GM18526 (cell line): ENCODE measurements at regions not wholly inside any gene's neighbourhood (a gene's known extent, or its start where the extent isn't known, plus 50 kb on each side); places are given as distances from the start of the nearest gene placed in this dataset.

Experiments
- POLR2A ChIP-seq: IDR thresholded peaks from 3 replicates; pipeline ENCODE4 v1.6.1; 2011; ENCODE audit not compliant: insufficient read length; ENCODE audit errors: extremely low read depth

DNA sequence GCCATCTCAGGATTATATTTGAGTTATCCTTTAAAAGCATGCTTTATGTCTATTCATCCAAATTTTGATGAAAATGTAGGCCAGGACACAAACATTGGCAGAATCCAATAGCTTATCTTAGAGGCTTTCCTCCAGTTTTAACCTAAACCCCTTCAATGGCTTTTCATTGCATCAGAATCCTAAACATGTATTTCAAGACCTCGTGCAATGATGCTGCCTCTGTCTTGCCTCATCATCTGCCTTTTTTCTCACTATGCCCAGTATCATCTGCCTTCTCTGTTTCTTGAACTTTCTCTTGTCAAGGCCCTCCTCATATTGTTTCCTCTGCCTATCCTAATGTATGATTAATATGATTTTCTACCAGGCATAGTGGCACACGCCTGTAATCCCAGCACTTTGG lies 76.1 kb upstream of the MAP4 start:
- no peak for TF ChIP-seq POLR2A

DNA sequence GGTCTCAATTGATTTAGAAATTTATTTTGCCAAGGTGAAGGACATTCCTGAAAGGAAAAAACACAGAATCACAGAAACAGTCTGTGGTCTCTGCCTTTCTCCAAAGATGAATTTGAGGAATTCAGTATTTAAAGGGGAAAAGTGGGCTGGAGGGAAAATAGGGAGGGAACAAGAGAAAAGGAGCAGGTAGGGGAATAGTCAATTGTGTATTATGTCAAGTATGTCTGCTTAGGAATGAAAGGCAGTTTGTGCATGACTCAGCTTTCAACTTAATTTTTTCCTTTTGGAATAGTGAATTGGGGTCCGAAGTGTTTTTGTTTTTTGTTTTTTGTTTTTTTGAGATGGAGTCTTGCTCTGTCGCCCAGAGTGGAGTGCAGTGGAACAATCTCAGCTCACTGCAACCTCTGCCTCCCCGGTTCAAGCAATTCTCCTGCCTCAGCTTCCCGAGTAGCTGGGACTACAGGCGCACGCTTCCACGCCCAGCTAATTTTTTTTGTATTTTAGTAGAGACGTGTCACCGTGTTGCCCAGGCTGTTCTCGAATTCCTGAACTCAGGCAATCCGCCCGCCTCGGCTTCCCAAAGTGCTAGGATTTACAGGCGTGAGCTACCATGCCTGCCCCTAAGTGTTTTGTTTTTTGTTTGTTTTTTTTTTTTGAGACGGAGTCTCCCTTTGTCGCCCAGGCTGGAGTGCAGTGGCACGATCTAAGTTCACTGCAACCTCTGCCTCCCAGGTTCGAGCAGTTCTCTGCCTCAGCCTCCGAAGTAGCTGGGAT lies 74.1 kb upstream of the MAP4 start:
- TF ChIP-seq POLR2A: no peak

DNA sequence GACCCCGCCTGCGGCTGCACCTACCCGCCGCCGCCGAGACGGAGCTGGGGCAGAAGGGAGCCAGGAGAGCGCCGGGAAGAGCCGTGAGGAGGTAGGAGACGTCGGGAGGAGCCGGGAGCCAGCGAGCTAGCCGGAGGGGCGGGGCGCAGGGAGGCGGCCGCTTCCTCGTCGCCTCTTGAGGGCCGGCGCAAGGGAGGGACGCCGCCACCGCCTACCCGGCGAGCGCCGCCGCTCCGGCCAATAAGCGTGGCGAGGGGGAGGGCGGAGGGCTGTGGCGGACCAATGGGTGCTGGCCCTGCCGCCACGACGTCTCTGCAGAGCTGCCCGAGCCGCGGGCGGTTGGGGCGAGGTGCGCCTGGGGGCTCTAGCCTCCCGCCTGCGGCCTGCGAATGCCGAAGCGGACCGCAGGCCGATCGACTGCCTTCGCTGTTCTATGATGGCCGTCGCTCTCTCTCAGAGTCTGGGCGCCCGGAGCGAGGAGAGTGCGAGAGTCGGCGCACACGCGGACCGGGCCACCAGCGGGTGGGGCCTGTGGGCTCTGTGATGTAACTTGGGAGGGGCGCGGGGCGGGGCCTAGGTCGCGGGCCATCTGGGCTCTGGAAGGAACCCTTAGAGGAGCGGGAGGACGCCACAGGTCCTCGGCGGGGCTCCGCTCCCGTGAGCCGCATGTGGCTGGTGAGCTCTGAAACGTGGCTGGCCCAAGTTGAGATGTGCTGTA lies 72.7 kb upstream of the MAP4 start:
- peak; percentile 88 for TF ChIP-seq POLR2A

DNA sequence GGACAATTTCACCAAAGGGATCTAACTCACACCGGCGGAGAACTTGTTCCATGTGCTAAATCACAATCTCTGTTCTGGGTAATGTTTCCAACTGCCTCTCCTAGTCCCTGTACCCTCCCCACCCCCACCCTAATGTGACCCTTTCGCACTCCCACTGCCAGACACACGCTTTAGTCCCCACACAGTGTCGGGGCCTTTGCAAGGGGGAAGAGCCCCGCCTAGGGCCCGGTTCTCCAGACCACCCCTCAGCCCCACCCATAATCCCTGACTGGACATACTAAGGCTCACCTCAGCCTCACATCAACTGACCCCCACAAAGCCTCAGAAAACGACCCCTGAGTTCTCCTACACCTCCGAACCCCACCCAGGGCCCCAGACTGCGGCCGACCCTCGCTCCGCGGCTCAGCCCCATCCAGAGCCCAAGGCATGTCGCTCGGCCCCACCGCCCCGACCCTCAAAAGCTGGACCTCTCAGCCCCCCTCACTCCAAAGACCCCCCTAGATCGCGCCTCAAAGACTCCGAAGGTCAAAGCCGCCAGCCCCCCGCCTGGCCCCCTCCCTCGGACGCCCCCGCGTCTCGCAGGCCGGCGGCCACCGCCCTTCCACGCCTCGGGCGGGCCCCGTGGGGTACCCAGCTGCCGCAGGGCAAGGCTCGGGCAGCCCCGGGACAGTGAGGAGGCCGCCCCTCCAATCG lies 72.0 kb upstream of the MAP4 start:
- TF ChIP-seq POLR2A: no peak

DNA sequence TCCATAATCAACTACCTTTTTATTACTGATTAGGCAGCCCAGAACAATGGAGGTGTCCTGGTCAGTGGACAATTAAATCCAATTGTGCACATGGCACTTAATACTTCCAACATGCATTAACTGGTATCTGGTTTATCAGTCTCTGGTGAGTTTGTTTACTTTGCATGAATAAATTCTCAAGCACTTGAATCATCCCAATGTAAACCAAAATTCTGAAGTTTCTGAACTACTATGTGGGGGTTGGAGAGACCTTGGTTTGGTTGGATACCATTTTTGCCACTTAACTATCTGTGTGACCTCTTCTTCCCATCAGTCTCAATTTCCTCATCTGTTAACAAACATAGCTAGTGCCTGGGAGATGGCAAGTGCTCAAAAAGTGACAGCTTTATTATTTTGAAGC lies 70.5 kb upstream of the MAP4 start:
- TF ChIP-seq POLR2A: no peak

DNA sequence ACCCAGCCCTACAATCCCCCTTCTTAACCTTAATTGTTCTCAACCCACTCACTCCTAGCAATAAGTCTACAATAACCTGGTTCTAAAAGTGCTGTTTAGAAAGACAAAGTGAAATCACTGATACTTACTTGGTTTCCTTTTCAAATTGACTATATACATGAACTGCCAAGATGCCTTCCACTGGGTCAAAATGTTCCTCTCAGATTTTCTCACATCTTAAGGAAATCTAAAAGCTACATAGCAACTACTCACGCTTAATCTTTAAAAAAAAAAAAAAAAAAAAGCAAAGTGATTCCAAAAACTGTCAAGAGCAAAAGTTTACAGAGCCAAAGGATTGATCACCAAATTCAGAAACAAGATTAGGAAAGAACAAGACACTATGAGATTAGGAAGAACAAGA lies 68.7 kb upstream of the MAP4 start:
- no peak for TF ChIP-seq POLR2A

DNA sequence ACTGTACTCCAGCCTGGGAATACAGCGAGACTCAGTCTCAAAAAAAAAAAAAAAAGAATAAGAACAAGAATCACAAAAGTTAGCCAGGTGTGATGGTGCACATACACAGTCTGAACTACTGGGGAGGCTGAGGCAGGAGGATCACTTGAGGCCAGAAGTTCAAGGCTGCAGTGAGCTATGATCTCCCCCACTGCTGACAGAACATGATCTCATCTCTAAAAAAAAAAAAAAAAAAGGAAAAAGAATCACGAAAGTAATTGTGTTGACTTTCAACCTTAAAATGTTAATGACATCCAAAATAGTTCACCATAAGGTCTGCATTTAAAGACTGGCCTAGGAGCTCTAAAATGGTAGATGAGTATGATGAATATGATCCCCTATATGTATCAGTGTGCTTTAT lies 68.0 kb upstream of the MAP4 start:
- TF ChIP-seq POLR2A: no peak

DNA sequence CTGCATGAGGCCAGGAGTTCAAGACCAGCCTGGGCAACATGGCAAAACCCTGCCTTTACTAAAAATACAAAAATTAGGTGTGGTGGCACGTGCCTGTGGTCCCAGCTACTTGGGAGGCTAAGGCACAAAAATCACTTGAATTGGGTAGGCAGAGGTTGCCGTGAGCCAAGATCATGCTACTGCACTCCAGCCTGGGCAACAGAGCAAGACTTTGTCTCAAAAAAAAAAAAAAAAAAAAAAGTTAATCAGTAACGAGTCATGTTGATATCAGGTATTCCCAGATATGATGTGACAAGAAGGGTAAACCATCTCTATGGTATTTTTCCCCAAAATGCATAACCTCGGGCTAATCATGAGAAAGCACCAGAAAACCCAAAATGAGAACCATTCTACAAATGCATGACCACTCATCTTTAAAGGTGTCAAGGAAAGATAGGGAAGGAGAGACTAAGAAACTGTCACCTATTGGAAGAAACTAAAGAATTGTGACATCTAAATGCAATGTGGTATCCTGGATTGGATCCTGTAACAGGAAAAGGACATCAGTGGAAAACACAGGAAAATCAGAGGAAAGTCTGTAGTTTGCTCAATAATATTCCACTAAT lies 66.5 kb upstream of the MAP4 start:
- no peak for TF ChIP-seq POLR2A

DNA sequence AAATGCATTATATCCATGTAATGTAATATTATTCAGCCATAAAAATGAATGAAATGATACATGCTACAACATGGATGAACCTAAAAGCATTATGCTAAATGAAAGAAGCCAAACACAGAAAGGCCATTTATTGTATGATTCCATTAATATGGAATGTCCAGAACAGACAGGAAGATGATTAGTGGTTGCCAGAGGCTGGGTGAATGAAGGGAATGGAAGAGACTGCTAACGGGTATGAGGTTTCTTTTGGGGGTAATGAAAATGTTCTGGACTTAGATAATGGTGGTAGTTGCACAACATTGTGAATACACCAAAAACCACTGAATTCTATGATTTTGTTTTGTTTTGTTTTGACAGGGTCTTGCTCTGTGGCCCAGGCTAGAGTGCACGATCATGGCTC lies 61.6 kb upstream of the MAP4 start:
- TF ChIP-seq POLR2A: no peak

DNA sequence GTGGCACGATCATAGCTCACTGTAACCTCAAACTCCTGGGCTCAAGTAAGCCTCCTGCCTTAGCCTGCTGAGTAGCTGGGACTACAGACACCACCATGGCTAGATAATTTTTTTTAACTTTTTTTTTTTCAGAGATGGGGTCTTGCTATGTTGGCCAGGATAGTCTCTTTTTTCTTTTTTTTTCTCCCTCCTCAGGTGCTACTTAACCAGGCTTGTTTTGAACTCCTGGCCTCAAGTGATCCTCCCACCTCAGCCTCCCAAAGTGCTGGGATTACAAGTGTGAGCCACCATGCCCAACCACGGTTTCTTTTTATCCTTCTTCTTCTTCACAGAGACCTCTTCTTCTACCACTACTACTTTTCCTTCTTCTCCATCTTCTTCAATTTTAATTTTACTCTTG lies 53.8 kb upstream of the MAP4 start:
- no peak for TF ChIP-seq POLR2A

DNA sequence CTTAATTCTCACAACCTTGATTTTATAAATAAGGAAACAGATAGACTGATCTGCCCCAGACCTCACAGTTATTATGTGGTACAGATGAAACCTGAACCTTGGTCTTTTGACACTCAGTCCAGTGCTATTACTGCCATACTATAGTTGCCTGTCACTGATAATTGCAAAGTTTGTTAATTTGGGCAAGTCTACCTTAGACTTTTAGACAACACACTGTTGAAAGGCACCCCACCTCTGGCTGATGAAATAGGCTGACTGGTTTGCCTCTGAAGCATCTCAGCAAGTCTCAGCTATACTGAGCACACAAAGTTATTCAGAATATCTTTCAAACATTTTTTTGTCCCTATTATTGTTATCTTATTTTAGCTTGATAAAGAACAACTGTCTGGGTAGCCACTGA lies 53.1 kb upstream of the MAP4 start:
- no peak for TF ChIP-seq POLR2A

DNA sequence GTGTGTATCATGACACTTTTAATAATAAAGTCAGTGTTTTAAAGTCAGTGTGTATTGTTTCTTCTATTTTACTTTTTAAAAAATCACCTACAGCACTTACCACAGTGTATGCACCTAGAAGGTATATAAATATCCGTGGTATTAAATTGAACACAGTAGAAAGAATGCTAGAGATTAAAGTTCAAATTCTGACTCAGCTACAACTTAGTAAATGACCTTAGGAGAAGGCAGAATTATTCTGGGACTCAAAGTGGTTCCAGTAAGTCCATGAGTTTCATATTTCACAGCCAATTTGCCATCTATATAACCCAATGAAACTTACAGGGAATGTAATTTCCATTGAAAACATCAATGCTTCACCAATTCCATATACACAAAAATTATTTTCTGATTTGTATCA lies 52.7 kb upstream of the MAP4 start:
- no peak for TF ChIP-seq POLR2A

DNA sequence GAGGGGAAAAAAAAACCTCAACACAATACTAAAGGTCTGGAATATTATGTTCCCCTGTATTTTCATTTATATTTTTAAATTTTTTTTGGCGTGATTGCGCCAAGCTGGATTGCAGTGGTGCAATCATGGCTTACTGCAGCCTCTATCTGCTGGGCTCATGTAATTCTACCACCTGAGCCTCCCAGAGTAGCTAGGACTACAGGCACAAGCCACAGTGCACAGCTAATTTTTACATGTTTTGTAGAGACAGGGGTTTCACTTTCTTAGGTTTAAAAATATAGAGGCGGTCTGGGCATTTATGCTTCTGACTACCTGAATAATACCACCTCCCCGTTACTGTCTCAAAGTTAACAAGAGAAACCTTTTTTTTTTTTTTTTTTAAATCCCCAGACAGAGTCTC lies 51.1 kb upstream of the MAP4 start:
- no peak for TF ChIP-seq POLR2A
